Stomach (tissue), 4 donors: ENCODE measurements at regions not wholly inside any gene's neighbourhood (a gene's known extent, or its start where the extent isn't known, plus 50 kb on each side); places are given as distances from the start of the nearest gene placed in this dataset.

ENCODE experiments used
- EP300 ChIP-seq: sonication (generic); formaldehyde crosslinking; IDR thresholded peaks from one replicate; pipeline ENCODE4 v1.6.1; 2017; ENCODE audit warnings: antibody characterized with exemption
- POLR2A ChIP-seq, 4 donors: fragments of 450-650 bp; IDR thresholded peaks; one replicate each; pipeline ENCODE4 v1.6.1; 2016; ENCODE audit warnings: antibody characterized with exemption in 4 of 4, control low read depth in 2 of 4, mild to moderate bottlenecking in 1 of 4, moderate library complexity in 1 of 4
- TF ChIP-seq, protein P1 (sequence below), 7 experiments: fragments of 450-650 bp in 4 of 7; fragments of 200-600 bp in 3 of 7; sonication (generic) in 3 of 7; IDR thresholded peaks; one replicate each; pipeline ENCODE4 v1.5.1; 2016 to 2019; ENCODE audit warnings: antibody characterized with exemption in 7 of 7, control low read depth in 2 of 7, mild to moderate bottlenecking in 1 of 7

DNA sequence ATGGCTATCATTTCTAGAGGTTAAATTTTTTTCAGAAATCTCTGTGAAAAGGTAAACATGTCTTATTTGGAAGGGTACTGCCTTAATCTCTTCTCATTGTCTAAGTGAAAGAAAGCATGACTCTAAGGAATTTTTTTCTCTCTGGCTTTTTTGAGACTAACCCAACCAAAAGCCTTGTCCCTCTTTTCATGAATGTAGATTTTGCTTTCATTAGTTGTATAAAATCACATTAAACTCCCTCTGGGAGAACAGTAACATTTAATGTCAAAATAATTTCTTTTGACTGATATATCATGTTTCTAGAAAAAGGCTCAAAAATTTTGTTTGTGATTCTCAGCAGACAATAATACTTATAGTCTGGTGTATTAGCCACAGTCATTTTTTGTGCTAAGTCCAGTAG, 168.4 kb upstream of the SPOPL start:
- no peak for TF ChIP-seq EP300
- TF ChIP-seq, protein P1, sequence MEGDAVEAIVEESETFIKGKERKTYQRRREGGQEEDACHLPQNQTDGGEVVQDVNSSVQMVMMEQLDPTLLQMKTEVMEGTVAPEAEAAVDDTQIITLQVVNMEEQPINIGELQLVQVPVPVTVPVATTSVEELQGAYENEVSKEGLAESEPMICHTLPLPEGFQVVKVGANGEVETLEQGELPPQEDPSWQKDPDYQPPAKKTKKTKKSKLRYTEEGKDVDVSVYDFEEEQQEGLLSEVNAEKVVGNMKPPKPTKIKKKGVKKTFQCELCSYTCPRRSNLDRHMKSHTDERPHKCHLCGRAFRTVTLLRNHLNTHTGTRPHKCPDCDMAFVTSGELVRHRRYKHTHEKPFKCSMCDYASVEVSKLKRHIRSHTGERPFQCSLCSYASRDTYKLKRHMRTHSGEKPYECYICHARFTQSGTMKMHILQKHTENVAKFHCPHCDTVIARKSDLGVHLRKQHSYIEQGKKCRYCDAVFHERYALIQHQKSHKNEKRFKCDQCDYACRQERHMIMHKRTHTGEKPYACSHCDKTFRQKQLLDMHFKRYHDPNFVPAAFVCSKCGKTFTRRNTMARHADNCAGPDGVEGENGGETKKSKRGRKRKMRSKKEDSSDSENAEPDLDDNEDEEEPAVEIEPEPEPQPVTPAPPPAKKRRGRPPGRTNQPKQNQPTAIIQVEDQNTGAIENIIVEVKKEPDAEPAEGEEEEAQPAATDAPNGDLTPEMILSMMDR (IDR thresholded peaks at IDR 0.05), result no peak
- TF ChIP-seq POLR2A (IDR thresholded peaks at IDR 0.05), result no peak
